ENCODE measurements at regions not wholly inside any gene's neighbourhood (a gene's known extent, or its start where the extent isn't known, plus 50 kb on each side); places are given as distances from the start of the nearest gene placed in this dataset.
A peak's percentile ranks its signal among the peaks of the same experiment; 100 is the strongest.

DNA sequence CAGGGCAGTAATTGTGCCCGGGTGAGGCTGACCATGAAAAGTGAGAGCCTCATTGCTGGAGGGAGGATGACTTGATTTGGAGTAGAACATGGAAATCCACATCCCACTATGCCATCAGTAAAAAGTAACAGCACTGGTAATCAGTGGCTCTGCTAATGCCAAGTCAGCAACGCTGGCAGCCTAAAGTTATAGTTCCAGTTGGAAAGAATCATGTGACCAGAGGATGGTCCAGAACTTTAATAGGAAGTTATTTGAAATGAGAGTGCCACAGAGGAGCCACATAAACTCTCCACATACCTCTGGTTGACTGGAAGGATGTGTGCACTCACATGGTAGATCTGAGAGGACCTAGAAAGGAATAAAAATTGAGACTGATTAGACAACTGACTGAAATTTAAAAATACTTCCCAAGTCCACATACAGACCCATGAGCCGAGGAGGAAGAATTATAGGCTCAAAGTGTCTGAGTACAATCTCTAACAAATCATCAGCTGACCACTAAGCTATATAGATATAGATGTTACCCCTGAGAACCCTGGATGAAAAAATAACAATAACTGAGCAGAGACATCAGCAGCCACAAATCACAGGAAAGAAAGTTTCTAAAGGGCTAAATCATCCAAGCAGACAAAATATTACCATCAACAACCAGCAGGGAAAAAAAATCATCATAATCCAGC, 346.8 kb downstream of the STK39 start:
- DNase-seq: no peak

DNA sequence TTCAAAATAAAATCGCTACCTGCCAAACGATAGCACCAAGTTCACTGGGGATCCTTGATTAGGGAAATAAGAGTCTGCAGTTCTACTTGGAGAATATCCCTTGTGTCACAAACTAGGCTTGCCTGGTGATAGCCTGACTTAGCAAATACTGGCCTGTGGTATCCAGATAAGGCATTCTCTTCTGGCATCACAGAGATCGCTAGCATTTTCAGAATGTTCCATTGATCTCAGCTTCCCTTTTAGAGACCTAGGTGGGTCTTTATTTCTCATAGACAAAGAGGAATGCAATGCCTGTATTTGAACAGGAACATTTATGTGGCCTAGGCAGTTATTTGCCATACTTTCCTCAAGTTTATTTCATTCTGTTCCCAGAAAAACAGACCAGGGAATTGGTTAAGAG, 349.1 kb downstream of the STK39 start:
- DNase-seq: no peak

DNA sequence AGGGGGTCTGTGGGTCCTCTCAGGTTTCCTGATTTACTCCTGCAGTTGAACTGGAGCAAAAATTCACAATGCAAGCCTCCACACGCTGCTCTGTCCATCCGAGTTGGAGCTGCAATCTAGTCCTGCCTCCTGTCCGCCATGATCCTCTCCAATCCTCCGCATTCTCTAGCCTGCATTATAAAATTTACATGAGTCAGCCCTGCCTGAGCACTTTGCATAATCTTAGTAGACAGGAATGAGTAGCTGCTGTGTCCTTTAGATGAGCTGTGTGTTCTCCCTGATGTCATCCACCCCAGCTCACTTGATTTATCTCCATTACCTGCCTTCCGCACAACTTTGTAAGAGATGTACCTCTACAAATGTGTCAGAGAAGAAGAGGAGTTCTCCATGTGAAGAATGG, 355.6 kb downstream of the STK39 start:
- DNase-seq: no peak

DNA sequence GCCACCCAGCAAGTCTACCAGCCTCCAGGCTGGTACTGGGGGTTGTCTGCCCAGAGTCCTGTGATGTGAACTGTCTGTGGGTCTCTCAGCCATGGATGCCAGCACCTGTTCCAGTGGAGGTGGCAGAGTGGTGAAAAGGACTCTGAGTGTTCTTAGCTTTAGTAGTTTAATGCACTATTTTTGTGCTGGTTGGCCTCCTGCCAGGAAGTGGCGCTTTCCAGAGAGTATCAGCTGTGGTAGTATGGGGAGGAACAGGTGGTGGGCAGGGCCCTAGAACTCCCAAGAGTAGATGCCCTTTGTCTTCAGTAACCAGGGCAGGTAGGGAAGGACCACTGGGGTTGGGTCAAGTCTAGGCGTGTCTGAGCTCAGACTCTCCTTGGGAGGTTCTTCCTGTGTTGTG, 356.7 kb downstream of the STK39 start:
- DNase-seq: no peak

DNA sequence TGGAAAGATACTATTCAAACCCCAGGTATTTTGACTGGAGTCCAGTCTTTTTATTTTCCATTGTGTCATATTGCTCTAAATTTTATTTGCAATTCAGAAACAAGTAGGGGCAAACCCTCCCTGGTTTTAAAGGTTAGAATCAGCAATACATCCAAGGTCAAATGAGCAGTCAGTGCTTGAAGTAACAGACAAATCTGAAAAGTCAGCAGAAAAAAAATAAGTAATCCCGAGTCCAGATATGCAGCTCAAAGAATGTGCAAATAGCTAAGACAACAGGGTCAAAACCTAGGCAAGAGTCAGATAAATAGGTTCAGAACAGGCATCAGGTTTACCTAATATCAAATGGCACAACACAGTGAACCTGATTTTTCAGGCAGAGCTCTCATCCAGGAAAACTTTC, 367.0 kb downstream of the STK39 start:
- no peak for DNase-seq

DNA sequence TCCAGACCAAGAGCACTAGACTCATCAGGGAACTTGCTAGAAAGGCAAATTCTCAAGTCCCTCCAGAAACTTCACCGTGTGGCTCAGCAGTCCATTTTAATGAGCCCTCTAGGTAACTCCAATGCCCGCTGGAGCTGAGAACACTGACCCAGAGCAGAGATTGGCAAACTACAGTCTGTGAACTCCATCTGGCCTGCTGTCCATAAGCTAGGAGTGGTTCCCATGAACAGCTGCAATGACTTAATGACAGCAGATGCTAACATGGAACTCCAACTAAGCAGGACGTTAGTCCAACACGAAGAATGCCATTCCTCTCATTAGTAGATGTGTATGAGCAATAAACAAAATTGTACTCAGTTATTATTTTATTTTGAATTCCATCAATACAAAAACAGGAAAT, 371.9 kb downstream of the STK39 start:
- DNase-seq: no peak

DNA sequence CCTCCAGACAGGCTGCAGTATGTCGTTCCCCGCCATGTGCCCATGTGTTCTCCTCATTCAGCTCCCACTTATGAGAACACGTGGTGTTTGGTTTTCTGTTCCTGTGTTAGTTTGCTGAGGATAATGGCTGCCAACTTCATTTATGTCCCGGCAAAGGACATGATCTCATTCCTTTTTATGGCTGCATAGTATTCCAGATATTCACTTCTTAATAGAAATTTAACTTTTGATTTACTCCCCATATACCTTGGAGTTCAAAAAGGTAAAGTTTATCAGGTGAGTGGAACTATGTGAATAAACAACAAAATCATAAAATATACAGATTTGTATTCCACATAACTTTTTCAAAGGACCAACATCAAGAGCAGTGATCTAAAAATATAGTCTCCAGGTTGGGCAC, 372.6 kb downstream of the STK39 start:
- no peak for DNase-seq

DNA sequence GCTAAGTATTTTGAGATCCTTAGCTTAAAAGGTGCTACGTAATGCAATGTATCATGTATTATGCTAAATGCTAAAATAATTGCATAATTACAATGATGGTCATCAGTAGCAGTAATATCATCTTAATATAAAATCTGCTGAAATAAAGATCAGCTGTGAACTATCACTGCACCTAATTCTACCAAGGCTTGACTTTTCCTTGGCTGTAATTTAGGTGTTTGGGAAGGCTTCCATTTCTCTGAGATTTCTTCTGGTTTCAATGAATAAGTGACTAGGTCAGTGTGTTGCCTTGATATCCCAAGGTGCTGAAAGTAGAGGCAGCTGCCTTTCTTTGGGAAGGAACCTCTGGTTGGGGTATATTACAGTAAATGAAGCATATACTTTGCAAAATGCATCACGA, 376.1 kb downstream of the STK39 start:
- DNase-seq: no peak

DNA sequence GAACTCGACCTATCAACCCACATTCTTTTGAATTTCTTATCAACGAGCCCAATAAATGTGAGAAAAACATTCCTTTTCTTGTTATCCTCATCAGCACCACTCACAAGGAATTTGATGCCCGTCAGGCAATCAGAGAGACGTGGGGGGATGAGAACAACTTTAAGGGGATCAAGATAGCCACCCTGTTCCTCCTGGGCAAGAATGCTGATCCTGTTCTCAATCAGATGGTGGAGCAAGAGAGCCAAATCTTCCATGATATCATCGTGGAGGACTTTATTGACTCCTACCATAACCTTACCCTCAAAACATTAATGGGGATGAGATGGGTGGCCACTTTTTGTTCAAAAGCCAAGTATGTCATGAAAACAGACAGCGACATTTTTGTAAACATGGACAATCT, 378.2 kb downstream of the STK39 start:
- no peak for DNase-seq

DNA sequence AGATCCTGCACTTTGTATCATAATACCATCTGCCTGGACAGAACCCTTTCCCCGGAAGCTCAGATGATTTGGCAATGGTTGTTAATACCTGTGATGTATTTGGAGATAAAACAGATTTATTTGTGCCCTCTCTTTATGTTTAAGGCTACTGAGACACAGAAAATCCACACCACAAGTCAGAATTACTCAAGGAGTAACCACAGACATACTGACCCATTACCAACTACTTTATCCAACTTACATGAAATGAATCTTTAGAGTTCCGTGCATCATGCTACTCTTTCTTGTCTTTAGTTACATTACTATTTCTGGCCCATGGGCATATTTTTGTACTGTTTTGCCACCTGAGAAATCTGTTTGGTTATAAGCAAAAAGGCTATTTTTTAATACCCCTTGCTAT, 384.0 kb downstream of the STK39 start:
- DNase-seq: no peak

DNA sequence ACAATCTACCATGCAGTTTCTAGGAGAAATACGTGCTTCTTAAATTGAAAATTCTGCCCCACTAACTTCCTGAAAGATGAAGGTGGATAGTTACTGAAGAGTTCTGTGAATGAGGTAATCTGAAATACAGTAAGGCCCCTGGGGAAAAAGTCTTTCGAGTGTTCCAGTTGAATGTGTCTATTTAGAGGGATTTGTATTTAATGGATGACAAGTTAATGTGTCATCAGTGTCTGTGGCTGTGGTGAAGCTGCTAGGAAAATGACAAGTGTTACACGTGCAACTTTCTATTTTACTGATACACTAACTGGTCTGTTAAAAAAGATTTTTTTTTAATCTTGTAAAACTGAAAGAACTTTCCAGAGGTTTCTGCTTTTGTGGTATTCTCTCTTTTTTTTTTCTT, 384.6 kb downstream of the STK39 start:
- no peak for DNase-seq

DNA sequence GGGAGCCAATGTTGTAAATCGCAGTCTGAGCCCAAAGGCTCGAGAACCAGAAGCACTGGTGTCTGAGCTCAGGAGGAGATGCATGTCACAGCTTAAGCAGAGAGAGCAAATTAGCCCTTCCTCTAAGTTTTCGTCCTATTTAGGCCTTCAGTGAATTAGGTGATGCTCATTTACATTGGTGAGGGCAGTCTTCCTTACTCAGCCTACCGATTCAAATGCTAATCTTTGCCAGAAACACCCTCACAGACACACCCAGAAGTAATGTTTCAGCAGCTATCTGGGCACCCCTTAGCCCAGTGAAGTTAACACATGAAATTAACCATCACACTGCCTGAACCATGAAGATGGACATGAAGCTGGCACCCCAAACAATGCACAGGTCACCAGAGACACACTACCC, 385.1 kb downstream of the STK39 start:
- DNase-seq: no peak

DNA sequence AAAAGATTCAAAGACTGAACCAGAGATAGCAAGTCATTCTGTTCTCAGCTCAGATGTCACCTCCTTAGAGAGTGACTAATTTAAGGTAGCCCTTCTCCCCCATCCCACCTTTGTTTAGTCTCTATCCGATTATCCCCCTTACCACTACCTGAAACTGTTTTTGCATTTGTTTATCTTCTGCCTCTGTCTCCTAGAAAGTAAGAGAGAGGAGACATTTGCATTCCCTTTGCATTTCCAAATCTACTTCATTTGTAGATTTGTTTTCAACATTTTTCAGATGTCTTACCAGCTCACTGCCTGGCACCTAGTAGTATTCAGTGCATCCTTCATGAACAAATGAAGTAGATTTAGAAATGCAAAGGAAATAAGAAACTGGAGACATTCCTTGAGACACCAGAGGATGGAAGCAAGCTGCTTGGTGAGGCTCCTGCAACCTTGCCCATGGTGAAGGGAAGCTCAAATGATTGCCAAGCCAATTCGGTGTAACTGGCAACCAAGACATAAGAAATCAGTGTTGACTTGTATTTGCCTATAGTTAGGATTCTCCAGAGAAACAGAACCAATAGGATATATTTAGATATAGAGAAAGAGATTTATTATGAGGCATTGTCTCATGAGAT, 385.7 kb downstream of the STK39 start:
- no peak for DNase-seq

DNA sequence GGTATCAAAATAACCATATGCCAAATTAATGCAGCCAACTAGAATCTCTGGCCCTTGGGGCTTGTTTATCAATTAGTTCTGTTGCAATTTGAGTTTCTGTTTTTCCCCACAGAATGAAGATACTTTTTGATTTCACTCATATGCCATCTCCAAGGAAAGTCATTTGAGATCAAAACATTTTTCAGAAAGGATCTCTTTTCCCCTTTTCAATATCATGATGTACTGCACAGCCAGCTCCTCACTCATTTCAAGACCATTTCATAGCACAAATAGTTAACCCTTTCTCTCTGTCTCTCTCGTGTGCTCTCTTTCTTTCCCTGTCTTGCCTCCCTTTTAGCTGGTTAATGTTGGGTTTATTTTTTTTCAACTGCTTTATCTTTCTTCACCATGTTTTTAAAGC, 387.3 kb downstream of the STK39 start:
- no peak for DNase-seq

DNA sequence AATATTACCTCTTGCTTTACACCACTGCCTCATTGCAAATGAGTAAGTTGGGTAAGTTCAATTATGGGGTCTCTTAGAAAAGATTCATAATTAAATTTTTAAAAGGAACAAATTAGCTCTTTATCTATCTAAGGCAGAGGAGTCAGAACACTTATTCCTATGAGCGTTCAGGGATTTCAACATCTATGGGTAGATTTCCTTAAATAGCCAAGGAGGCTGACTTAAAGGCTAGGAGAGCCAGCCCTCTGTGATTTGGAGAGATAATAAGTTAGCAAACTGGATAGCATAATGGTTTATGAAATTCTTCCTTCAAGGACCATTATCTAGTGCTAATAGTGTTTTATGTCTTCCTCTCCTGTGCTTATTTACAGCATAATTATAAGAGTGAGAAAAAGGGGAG, 387.7 kb downstream of the STK39 start:
- no peak for DNase-seq

DNA sequence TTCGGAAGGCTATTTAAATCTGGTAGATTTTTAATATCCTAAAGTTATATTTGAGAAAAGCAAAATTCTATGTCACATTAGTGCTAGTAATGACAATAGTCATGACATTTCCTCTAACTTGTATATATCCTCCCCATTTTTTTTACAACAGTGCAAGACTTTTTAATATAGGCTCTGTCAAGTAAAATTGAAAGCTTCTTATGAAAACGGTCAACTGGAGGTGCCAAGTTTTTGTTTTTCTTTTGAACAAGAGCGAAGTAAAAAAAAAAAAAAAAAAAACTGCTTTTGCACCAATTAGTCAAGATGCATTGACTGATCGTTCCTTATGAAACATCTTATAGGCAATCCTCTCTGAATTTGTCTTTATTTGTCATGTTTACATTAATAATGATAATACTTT, 389.3 kb downstream of the STK39 start:
- no peak for DNase-seq

DNA sequence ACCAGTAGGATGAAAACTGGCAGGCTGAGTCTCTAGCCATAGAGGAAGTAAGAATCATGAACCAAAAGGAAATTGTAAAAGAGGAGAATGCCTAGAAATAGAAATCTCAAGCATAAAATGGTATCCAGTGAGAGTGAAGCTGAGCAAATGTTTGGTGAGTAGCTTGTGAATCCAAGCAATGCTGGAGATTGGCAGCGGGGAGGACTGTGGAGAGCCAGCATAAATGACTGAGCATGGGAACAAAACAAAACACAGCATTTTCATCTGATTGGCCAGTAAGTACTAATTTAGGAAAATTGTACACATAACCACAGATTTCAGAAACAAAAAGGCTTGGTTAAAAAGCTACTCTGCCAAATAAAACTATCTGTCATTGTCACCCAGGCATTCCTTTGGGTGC, 390.0 kb downstream of the STK39 start:
- no peak for DNase-seq

DNA sequence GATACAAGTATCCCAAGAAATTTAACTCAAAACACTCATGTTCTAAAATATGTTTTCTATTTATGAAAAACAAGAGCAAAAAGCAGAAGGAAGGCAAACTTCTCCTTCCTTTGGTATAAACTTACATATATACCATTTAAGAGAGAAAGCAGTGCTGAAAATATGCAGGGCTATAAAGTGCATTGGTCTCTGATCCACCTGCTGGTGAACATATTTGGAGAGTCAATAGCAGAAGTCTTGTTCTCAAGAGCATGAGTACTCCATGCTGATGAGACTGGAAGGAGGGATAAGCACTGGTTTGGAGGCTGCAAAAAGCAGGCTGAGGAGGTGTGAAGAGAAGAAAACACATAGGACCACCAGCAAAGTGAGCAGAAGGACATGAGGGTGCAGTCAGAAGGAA, 391.2 kb downstream of the STK39 start:
- no peak for DNase-seq

DNA sequence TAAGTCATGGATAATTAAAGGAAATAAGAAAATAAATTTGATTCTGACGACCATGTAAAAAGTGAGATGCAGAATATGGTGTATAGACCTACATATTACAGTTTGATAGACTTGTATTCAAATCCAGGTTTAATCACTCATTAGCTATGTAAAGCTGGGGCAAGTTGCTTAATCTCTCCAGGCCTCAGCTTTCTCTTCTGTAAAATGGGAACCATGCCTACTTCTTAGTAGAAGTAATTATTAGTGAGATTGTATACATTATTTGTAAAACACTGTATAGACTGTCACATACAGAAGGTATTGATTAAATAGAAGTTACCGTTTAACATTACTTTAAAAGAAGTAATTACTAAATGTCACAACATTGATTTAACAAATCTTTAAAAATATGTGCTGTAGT, 392.2 kb downstream of the STK39 start:
- DNase-seq: no peak

DNA sequence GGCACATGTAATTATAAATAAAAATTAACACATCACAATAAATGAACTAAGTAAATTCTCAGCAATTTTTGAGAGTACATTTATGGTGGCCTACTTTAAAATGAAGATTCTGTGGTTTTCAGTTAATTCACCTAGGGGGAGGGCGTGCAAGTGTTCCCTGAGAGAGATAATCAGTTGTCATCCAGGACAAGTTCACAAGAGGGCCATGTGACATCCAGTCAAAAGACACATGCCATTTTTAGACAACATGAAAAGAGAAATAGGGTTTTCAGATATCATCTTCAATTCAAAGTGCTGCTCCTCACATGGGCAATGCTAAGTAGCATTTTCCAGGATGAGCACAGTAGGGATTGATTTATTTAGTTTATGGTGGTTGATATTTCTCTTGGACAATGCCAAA, 393.7 kb downstream of the STK39 start:
- DNase-seq: no peak

DNA sequence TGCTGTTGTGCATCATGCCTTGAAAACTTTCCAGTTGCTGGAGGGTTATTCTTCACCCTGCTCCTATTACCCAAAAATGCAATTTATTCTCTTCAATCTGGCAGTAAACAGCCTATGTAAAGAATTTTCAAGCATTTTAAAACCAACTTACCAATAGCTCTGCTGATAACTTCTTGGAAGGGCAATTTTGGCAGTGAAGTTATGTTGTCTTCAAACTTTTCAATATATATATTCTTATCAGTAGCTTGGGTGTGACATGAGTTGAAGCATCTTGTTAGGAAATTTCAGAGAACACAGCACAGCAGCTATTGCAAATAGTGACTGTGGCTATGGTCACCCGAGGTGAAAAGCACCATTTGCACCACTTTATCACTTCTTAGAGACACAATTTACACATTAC, 395.5 kb downstream of the STK39 start:
- DNase-seq: no peak

DNA sequence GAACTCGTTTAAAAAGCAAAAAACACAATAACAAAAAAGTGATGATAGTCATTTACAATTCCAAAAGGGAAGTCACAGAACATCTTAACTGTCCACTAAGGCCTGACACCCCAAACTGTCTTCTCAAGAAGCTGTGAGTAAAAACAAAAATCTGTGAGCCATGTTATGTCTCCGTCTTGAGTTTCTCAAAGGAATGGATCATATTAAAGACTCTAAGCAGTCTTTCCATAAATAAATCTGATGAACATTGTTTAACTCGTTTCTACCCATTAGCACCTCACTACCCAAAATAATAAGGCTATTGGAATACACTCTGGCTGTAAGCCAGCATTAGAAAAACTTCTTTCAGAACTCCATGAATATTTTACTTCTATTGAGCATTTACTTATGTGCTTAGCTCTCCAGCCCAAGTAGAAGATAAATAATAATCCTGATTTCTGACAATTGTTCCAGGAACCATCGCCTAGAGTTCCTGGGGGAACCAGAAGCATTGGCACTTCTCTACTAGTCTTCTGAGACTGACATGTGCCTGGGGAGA, 396.0 kb downstream of the STK39 start:
- DNase-seq: no peak

DNA sequence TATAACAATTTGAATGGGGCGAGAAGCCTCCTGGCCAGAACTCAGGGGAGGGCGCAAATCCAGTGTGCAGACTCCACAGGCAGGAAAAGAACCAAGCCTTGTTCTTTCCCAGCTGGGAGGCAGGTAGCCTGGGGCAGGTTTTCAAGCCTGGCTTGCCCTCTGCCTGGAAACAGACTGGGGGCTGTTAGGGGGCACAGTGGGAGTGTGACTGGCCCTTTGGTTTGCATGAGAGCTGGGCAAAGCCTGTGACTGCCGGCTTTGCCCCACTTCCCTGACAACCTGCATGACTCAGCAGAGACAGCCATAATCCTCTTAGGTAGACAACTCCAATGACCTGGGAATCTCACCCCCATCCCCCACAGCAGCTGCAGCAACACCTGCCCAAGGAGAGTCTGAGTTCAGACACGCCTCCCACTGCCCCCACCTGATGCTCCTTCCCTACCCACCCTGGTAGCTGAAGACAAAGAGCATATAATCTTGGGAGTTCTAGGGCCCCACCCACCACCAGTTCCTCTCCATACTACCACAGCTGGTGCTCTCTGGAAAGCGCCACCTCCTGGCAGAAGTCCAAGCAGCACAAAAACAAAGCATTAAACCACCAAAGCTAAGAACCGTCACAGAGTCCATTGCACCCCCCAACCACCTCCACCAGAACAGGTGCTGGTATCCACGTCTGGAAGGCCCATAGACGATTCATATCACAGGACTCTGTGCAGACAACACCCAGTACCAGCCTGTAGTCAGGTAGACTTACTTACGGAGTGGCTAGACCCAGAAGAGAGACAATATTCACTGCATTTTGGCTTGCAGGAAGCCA, 402.5 kb downstream of the STK39 start:
- DNase-seq: peak; percentile 13

DNA sequence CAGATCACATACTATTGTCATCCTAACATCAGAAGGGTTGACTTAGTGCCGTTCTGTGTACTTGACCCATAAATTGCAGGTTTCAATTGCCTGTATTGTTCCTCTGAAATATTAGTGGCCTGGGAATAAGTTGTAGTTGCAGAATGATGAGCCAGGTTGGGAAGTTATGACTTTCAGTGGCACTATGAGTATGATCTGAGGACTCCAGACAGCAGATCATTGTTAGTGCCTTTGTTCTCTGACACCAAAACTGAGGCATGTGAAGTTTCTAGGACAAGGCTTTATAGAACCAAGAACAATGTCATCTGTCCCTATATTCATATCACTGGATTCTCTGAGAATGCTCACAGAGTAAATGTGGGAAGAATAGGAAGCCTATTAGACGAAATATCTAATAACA, 403.7 kb downstream of the STK39 start:
- DNase-seq: no peak

All from activated CD4-positive, alpha-beta T cell treated with anti-CD3 and anti-CD28 coated beads for 48 hours (primary cell).